Right lung (tissue), 2 donors: ENCODE measurements at regions not wholly inside any gene's neighbourhood (a gene's known extent, or its start where the extent isn't known, plus 50 kb on each side); places are given as distances from the start of the nearest gene placed in this dataset.
"Not testable (repeated sequence)": the region's sequence is repeated elsewhere in the genome, so short reads cannot be mapped to it uniquely, and the experiment has no call there.

Experiments
- DNase-seq, 2 donors: peaks; one replicate each; pipeline ENCODE4 v3.0.0-alpha.2; 2013

- peak; percentile 4 to 14 for DNase-seq
Measured at GRCh38 chr10:23643111-23643780, 204.4 kb downstream of the OTUD1 start.

- no peak for DNase-seq
Measured at GRCh38 chr10:23648618-23649017, 209.7 kb downstream of the OTUD1 start.

GRCh38 chr10:23656735-23657134 lies 217.9 kb downstream of the OTUD1 start:
- DNase-seq = no peak

GRCh38 chr10:23657677-23658076 lies 218.8 kb downstream of the OTUD1 start:
- DNase-seq = no peak

- not testable (repeated sequence) for DNase-seq
Measured at GRCh38 chr10:23671866-23672265, 233.0 kb downstream of the OTUD1 start.

- DNase-seq = no peak
Measured at GRCh38 chr10:23675585-23675984, 236.7 kb downstream of the OTUD1 start.

- DNase-seq = no peak
Measured at GRCh38 chr10:23676296-23676695, 237.4 kb downstream of the OTUD1 start.

GRCh38 chr10:23686722-23687121 lies 247.8 kb downstream of the OTUD1 start:
- no peak for DNase-seq

GRCh38 chr10:23692736-23693135 lies 253.9 kb downstream of the OTUD1 start:
- no peak for DNase-seq

GRCh38 chr10:23693501-23693901 lies 254.6 kb downstream of the OTUD1 start:
- no peak for DNase-seq

- no peak for DNase-seq
Measured at GRCh38 chr10:23693925-23694324, 255.1 kb downstream of the OTUD1 start.

GRCh38 chr10:23694446-23694920 lies 255.6 kb downstream of the OTUD1 start:
- DNase-seq = peak; percentile 20 to 60

- DNase-seq = peak in 1 of 2 donors; percentile 18
Measured at GRCh38 chr10:23694921-23695824, 256.3 kb downstream of the OTUD1 start.

- no peak for DNase-seq
Measured at GRCh38 chr10:23695825-23696420, 257.0 kb downstream of the OTUD1 start.

- DNase-seq = no peak
Measured at GRCh38 chr10:23696476-23696875, 257.6 kb downstream of the OTUD1 start.

GRCh38 chr10:23702977-23703414 lies 264.1 kb downstream of the OTUD1 start:
- DNase-seq = peak; percentile 17 to 41

- DNase-seq = no peak
Measured at GRCh38 chr10:23715363-23715762, 276.5 kb downstream of the OTUD1 start.

GRCh38 chr10:23717913-23718312 lies 279.0 kb downstream of the OTUD1 start:
- DNase-seq = no peak

- DNase-seq = no peak
Measured at GRCh38 chr10:23718946-23719345, 280.1 kb downstream of the OTUD1 start.

- DNase-seq = no peak
Measured at GRCh38 chr10:23723796-23724195, 284.9 kb downstream of the OTUD1 start.

GRCh38 chr10:23725548-23725947 lies 286.7 kb downstream of the OTUD1 start:
- DNase-seq = no peak

- DNase-seq = no peak
Measured at GRCh38 chr10:23742368-23742767, 303.5 kb downstream of the OTUD1 start.
